Type B pancreatic cell (in vitro differentiated cells): ENCODE measurements at regions not wholly inside any gene's neighbourhood (a gene's known extent, or its start where the extent isn't known, plus 50 kb on each side); places are given as distances from the start of the nearest gene placed in this dataset.

ENCODE experiments used
- DNase-seq: peaks from one replicate; pipeline ENCODE4 v3.0.0; 2021; ENCODE audit warnings: mixed read lengths; ENCODE audit not compliant: unreplicated experiment; ENCODE audit errors: extremely low spot score
- H3K27ac Mint-ChIP-seq: 2 replicates; pipeline ENCODE4 v1.8.0; 2021; ENCODE audit warnings: mild to moderate bottlenecking, mixed read lengths
- H3K27me3 Mint-ChIP-seq: 2 replicates; pipeline ENCODE4 v1.8.0; 2021; ENCODE audit warnings: mixed read lengths
- H3K36me3 Mint-ChIP-seq: 2 replicates; pipeline ENCODE4 v1.8.0; 2021; ENCODE audit warnings: mixed read lengths
- H3K4me1 Mint-ChIP-seq: one replicate; pipeline ENCODE4 v1.8.0; 2021; ENCODE audit warnings: mixed read lengths; ENCODE audit not compliant: unreplicated experiment
- H3K4me3 Mint-ChIP-seq: 2 replicates; pipeline ENCODE4 v1.8.0; 2021; ENCODE audit warnings: mild to moderate bottlenecking, mixed read lengths
- H3K9me3 Mint-ChIP-seq: 2 replicates; pipeline ENCODE4 v1.8.0; 2021; ENCODE audit warnings: mixed read lengths
- TF ChIP-seq, protein P1 (sequence below): fragments of 200-600 bp; sonication (generic); conservative IDR thresholded peaks from 2 replicates; pipeline ENCODE4 v1.5.0; 2021; ENCODE audit warnings: antibody characterized with exemption, mild to moderate bottlenecking

DNA sequence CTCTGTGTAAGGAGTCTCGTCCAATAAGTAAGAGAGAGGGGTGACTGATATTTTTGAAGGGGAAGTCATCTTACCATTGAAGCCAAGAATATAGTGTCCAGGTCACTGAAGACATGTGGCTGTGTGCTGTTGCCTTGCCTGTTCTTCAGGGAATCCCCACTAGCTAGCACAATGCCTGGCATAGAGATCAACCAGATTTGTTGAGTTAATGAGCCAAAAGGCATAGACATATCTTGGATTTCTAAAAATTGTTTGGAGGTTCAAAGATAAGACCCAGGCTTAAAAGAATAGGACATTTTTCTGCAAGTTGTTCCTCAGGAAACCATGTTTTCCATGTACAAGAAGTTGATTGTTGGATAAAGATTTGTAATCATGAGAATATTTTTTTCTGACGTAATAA is 119.3 kb upstream of the DKK2 start:
- H3K27me3 Mint-ChIP-seq, result no peaks in the 10 kb centered on the region
- H3K36me3 Mint-ChIP-seq, result no peaks in the 10 kb centered on the region
- no peak overlapping the region for H3K27ac Mint-ChIP-seq
- H3K4me1 Mint-ChIP-seq, result peaks cover 18% of the 10 kb centered on the region
- DNase-seq, result no peak
- TF ChIP-seq, protein P1, sequence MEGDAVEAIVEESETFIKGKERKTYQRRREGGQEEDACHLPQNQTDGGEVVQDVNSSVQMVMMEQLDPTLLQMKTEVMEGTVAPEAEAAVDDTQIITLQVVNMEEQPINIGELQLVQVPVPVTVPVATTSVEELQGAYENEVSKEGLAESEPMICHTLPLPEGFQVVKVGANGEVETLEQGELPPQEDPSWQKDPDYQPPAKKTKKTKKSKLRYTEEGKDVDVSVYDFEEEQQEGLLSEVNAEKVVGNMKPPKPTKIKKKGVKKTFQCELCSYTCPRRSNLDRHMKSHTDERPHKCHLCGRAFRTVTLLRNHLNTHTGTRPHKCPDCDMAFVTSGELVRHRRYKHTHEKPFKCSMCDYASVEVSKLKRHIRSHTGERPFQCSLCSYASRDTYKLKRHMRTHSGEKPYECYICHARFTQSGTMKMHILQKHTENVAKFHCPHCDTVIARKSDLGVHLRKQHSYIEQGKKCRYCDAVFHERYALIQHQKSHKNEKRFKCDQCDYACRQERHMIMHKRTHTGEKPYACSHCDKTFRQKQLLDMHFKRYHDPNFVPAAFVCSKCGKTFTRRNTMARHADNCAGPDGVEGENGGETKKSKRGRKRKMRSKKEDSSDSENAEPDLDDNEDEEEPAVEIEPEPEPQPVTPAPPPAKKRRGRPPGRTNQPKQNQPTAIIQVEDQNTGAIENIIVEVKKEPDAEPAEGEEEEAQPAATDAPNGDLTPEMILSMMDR, result no peak
- H3K9me3 Mint-ChIP-seq, result no peaks in the 10 kb centered on the region
- no peak overlapping the region for H3K4me3 Mint-ChIP-seq

DNA sequence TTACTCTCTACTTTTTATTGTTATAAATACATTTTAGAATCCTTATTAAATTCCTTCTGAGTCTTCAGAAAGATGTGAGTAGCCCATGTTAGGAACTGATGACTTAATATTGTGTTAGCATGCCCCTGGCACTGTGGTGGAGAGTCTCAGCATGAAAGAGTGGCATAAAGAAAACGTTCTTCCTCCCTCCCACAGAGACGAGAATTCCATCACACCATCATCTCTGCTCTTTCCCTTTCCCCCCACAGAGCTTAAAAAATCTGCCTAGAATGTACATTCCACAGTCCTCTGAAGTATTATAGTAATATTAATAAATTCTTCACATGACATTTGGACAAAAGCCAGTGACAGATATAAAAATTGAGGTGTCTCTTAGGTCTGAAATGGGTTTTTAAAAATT is 117.8 kb upstream of the DKK2 start:
- Mint-ChIP-seq H3K9me3 (no peaks in the 10 kb centered on the region), H3K27me3 (no peaks in the 10 kb centered on the region), H3K4me3 (no peak overlapping the region), H3K4me1 (peaks cover 21% of the 10 kb centered on the region), H3K36me3 (no peaks in the 10 kb centered on the region), H3K27ac (no peak overlapping the region)
- no peak for DNase-seq
- TF ChIP-seq, protein P1, result no peak

- H3K27ac Mint-ChIP-seq, result no peak overlapping the region
- H3K9me3 Mint-ChIP-seq, result no peaks in the 10 kb centered on the region
- no peak overlapping the region for H3K4me3 Mint-ChIP-seq
- no peak for DNase-seq
- TF ChIP-seq, protein P1, result peak; percentile 47
- no peaks in the 10 kb centered on the region for H3K36me3 Mint-ChIP-seq
- H3K4me1 Mint-ChIP-seq, result peaks cover 21% of the 10 kb centered on the region
- no peaks in the 10 kb centered on the region for H3K27me3 Mint-ChIP-seq
These were observed 117.1 kb upstream of the DKK2 start for GRCh38 chr4:107153228-107153627.

GRCh38 chr4:107151173-107151572 is 115.1 kb upstream of the DKK2 start:
- H3K4me3 Mint-ChIP-seq, result no peak overlapping the region
- no peaks in the 10 kb centered on the region for H3K9me3 Mint-ChIP-seq
- TF ChIP-seq, protein P1, result no peak
- no peak for DNase-seq
- H3K27me3 Mint-ChIP-seq, result no peaks in the 10 kb centered on the region
- peaks cover 21% of the 10 kb centered on the region for H3K4me1 Mint-ChIP-seq
- H3K36me3 Mint-ChIP-seq, result no peaks in the 10 kb centered on the region
- H3K27ac Mint-ChIP-seq, result no peak overlapping the region

DNA sequence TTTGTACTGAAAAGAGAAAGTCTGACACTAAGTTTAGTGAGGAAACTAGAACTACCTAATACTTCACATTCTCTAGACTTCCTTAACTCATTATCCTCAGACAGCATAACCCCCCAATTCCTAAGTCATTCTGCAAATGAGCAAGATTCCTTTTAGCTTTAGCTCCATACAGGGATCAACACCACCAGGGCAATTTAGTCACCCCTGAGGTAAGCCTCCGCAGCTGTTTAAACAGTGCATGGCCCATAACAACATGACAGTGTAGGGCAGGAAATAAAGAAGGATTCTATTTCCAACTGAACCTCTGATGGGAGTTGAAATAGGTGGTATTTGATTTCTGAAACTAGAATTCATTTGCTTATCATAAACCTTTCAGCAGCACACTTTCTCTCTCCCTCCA is 112.8 kb upstream of the DKK2 start:
- Mint-ChIP-seq H3K27ac (no peak overlapping the region), H3K4me3 (no peak overlapping the region)

More for the DNA sequence above, 112.8 kb upstream of the DKK2 start:
- TF ChIP-seq, protein P1, result no peak
- no peaks in the 10 kb centered on the region for H3K27me3 Mint-ChIP-seq
- no peaks in the 10 kb centered on the region for H3K9me3 Mint-ChIP-seq
- no peak for DNase-seq
- peaks cover 14% of the 10 kb centered on the region for H3K4me1 Mint-ChIP-seq
- H3K36me3 Mint-ChIP-seq, result no peaks in the 10 kb centered on the region
